ENCODE measurements at regions not wholly inside any gene's neighbourhood (a gene's known extent, or its start where the extent isn't known, plus 50 kb on each side); places are given as distances from the start of the nearest gene placed in this dataset.
"Not testable (repeated sequence)": the region's sequence is repeated elsewhere in the genome, so short reads cannot be mapped to it uniquely, and the experiment has no call there.

DNA sequence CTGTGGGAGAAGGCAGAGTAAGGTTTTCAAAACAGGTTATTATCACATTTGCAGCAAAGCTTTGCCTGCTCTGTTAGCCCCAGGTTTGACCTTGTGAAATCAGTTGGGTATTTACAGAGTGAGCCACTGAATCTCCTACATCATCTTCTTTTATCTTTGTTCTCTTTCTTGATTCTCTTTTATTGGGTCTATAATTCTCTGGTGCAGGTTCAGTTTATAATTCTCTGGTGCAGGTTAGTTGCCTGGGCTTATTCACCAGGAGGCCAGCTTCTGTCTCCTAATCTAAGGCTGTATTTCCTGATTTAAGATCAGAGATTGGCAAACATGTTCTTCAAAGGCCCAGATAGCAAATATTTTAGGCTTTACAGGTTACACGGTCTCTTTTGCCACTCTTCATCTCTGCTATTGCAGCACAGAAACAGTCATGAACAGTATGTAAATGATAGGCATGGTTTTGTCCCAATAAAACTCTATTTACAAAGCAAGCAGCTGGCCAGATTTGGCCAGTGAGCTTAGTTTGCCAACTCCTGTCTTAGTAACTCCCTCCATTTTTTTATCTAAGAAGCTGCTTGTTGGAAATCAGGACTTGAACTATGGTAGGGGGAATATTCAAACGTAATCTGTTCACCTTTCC, 205.0 kb upstream of the RIMS1 start:
- Mint-ChIP-seq H3K4me3 (no peak overlapping the region), H3K27ac (no peak overlapping the region), H3K4me1 (no peaks in the 10 kb centered on the region), H3K36me3 (no peaks in the 10 kb centered on the region), H3K9me3 (peaks cover 6% of the 10 kb centered on the region)
- ATAC-seq (no peak), DNase-seq (ENCODE audit: low spot score in 2 of 2) (no peak)

DNA sequence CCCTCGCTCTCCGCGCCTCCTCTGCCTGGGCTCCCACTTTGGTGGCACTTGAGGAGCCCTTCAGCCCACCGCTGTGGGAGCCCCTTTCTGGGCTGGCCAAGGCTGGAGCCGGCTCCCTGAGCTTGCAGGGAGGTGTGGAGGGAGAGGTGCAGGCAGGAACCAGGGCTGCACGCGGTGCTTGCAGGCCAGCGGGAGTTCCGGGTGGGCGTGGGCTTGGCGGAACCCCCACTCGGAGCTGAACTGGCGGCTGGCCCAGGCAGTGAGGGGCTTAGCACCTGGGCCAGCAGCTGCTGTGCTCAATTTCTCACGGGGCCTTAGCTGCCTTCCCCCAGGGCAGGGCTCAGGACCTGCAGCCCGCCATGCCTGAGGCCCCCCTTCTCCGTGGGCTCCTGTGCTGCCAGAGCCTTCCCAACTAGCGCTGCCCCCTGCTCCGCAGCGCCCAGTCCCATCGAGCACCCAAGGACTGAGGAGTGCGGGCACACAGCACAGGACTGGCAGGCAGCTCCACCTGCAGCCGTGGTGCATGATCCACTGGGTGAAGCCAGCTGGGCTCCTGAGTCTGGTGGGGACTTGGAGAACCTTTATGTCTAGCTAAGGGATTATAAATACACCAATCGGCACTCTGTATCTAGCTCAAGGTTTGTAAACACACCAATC, 200.2 kb upstream of the RIMS1 start:
- not testable (repeated sequence) for H3K27ac Mint-ChIP-seq, H3K4me1 Mint-ChIP-seq

DNA sequence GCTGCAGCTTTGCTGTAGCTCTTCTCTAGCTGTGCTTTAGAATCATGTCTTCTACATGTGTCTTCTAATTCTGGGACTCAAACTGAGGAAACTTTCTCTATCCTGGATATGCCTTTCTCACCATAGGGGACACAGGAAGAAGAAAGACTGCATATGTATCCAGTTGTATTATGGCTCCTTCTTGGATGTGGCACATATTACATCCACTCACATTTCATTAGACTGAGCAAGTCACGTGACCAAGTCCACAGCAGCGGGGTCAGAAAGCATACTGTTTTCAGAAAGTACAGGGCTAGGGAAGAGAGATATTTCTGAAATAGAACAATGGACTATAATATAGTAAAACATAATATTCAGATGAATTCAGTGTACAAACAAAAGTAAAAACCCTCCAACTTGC, 187.6 kb upstream of the RIMS1 start:
- ATAC-seq (no peak), DNase-seq (ENCODE audit: low spot score in 2 of 2) (no peak)
- no peak overlapping the region for H3K4me3 Mint-ChIP-seq
- no peak overlapping the region for H3K27ac Mint-ChIP-seq
- H3K4me1 Mint-ChIP-seq: no peaks in the 10 kb centered on the region
- peaks cover 3% of the 10 kb centered on the region for H3K9me3 Mint-ChIP-seq
- H3K36me3 Mint-ChIP-seq: no peaks in the 10 kb centered on the region

More for the DNA sequence above, 200.2 kb upstream of the RIMS1 start:
- H3K4me3 Mint-ChIP-seq; DNase-seq (ENCODE audit: low spot score in 2 of 2); H3K9me3 Mint-ChIP-seq; ATAC-seq; H3K36me3 Mint-ChIP-seq: not testable (repeated sequence)

DNA sequence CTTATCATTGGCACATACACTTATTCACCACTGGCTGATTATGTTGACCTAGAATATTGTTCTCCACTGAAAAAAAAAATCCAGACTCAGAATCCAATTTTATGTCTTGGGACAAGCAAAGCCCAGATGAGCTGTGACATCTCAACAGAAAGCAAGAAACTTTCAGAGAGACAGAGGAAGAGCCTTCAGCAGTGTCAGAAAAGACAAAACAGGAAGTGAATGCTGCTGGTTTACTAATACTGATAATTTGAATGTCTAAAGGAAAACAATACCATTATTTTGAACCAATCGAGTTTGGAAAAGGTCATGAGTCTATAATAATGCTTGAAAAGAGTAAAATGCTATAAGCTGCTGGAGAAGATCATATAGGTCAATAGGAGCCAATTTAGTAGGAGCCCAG, 179.8 kb upstream of the RIMS1 start:
- H3K4me3 Mint-ChIP-seq: no peak overlapping the region
- no peak for ATAC-seq
- no peak overlapping the region for H3K27ac Mint-ChIP-seq
- H3K4me1 Mint-ChIP-seq: no peaks in the 10 kb centered on the region
- H3K9me3 Mint-ChIP-seq: peaks cover 8% of the 10 kb centered on the region
- no peaks in the 10 kb centered on the region for H3K36me3 Mint-ChIP-seq
- no peak for DNase-seq (ENCODE audit: low spot score in 2 of 2)

DNA sequence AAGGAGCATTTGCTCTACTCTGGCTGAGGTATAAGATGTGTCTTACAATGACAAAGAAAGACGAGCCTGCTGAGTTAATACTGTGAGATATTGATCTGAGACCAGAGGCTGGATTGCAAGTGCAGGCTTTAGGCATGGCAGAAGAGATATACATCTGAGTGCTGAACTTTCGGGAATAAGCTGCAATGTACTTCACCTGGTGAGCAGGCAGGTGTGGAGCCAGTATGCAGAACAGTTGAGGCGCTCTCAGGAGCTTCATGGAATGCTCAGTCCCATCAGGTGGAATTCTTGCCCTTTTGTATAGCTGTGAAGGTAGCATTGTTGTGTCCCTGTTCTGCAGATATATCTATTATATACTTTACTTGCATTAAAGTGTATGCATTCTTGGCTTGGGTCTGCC, 179.3 kb upstream of the RIMS1 start:
- H3K9me3 Mint-ChIP-seq: peaks cover 8% of the 10 kb centered on the region
- H3K4me3 Mint-ChIP-seq: no peak overlapping the region
- H3K4me1 Mint-ChIP-seq: no peaks in the 10 kb centered on the region
- peak; percentile 24 for ATAC-seq
- H3K27ac Mint-ChIP-seq: no peak overlapping the region
- DNase-seq (ENCODE audit: low spot score in 2 of 2): no peak
- H3K36me3 Mint-ChIP-seq: no peaks in the 10 kb centered on the region

DNA sequence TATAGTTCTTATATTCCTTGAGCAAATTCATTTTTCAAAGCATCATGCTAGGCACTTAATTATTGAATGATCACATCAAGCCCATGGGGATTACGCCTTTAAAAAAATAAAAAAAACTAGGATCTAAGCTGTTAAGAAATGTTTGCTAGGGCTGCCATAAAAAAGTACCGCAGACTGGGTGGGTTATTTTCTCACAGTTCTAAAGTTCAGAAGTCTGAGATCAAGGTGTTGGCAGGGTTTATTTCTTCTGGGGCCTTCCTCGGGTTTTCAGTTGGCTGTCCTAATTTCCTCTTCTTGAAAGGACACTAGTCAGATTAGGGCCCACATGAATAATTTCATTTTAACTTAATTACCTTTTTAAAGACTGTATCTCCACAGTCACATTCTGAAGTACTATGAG, 165.6 kb upstream of the RIMS1 start:
- Mint-ChIP-seq H3K27ac (no peak overlapping the region), H3K36me3 (no peaks in the 10 kb centered on the region), H3K9me3 (peaks cover under 1% of the 10 kb centered on the region), H3K4me3 (no peak overlapping the region), H3K4me1 (no peaks in the 10 kb centered on the region)
- DNase-seq (ENCODE audit: low spot score in 2 of 2): no peak
- no peak for ATAC-seq

DNA sequence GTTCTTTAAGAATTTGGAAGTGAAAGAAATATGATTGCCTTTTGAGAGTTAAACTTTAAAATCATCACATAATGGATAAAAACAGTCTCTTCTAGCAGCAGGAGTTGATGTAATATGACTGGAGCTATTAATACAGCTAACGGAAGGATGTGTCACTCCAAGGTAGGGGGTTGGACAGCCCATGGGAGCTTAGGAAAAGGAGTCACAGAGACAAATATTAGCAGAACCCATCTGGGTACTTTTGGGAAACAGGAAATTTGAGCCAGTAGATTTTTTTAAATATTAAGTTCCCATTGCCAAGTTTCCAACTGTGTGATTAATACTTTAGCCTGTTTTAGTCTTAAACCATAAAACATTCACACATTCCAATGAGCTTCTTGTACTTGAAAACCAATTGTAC, 164.7 kb upstream of the RIMS1 start:
- no peak for DNase-seq (ENCODE audit: low spot score in 2 of 2)
- ATAC-seq: no peak
- Mint-ChIP-seq H3K27ac (no peak overlapping the region), H3K9me3 (peaks cover 4% of the 10 kb centered on the region), H3K36me3 (no peaks in the 10 kb centered on the region), H3K4me3 (no peak overlapping the region), H3K4me1 (no peaks in the 10 kb centered on the region)

DNA sequence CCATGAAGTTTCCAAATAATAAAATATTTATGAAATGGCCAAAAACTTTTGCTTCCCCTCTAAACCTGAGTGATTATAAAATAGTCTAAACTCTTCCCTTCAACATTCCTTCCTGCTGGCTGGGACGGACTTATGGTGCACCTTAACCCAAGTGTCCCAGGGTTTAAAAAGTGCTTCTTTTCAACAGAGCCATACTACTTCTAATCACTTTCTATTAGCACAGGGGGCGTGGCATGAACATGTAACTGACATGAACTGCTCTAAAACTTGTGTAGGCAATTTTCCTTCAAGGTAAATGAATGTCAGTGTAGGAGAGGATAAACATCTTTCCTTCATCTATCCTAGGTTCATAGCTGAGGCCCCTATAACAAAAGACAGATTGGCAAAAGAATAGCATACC, 163.6 kb upstream of the RIMS1 start:
- Mint-ChIP-seq H3K27ac (no peak overlapping the region), H3K4me1 (no peaks in the 10 kb centered on the region), H3K9me3 (peaks cover 4% of the 10 kb centered on the region), H3K4me3 (no peak overlapping the region), H3K36me3 (no peaks in the 10 kb centered on the region)
- no peak for ATAC-seq
- DNase-seq (ENCODE audit: low spot score in 2 of 2): no peak

DNA sequence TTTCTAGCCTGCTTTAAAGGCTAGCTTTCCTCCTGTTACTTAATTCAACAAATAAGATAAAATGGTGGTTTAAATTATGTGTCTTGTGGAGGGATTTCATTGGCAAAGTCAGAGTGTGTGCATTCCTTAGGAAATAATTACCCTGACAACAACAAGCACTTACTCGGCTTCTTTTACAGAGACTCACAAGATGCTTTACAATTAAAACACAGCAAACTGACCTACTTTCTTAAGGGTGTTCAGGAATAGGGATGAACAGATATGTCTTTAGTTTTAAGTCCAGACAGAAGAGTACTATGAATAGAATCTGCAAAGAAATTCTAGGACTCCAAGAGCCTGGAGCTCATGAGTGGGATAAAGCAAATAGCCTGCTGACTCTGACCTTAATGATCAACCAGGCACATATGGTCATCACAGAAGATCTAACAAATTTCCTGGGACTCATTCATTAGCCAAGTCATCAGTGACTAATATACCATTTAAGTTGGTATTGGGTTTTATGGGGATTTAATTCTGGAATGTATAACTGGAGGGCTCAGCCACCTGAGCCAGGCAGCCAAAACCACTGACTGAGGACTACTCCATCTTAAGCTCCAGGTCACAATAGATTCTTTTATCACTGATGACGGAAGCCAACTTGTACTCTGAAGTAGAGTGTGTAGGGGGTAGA, 161.8 kb upstream of the RIMS1 start:
- H3K4me3 Mint-ChIP-seq: no peak overlapping the region
- H3K9me3 Mint-ChIP-seq: peaks cover 4% of the 10 kb centered on the region
- no peaks in the 10 kb centered on the region for H3K36me3 Mint-ChIP-seq
- ATAC-seq (no peak), DNase-seq (ENCODE audit: low spot score in 2 of 2) (no peak)
- H3K4me1 Mint-ChIP-seq: no peaks in the 10 kb centered on the region
- H3K27ac Mint-ChIP-seq: no peak overlapping the region

DNA sequence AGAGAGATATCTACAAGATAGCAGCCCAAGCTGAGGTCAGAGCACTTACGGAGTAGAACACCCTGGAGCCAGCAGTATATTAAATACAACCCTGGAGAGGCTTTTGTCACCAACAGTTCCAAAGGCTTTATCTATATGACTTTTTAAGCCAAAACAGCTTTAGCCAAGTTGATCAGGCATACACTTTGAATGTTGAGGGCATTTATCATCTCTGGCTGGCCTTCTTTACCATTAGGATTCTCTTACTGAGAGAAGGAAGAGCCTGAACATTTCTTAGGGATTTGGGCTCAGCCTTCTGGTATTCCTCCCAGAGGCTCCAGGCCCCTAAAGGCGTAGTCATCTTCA, 161.3 kb upstream of the RIMS1 start:
- DNase-seq (ENCODE audit: low spot score in 2 of 2) (no peak), ATAC-seq (no peak)
- Mint-ChIP-seq H3K4me3 (no peak overlapping the region), H3K4me1 (no peaks in the 10 kb centered on the region), H3K9me3 (peaks cover 4% of the 10 kb centered on the region), H3K36me3 (no peaks in the 10 kb centered on the region), H3K27ac (no peak overlapping the region)

DNA sequence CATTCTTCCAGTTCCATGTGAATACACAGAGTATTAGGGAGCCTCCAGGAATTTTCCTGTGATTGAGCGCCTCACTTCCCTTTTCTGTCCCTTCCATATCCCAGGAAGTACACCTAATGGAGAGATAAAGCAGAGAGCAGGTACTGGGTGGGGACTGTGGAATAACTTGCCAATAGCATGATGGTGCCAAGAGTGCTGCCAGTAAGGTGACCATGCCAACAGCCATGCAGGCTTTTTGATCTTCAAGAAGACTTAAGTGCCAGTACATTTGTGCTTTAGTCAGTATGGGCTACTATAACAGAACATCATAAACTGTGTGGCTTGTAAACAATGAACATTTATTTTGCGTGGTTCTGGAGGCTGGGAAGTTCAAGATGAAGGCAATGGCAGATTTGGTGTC, 160.2 kb upstream of the RIMS1 start:
- Mint-ChIP-seq H3K9me3 (peaks cover 4% of the 10 kb centered on the region), H3K36me3 (no peaks in the 10 kb centered on the region), H3K27ac (no peak overlapping the region), H3K4me3 (no peak overlapping the region), H3K4me1 (no peaks in the 10 kb centered on the region)
- DNase-seq (ENCODE audit: low spot score in 2 of 2) (no peak), ATAC-seq (no peak)

DNA sequence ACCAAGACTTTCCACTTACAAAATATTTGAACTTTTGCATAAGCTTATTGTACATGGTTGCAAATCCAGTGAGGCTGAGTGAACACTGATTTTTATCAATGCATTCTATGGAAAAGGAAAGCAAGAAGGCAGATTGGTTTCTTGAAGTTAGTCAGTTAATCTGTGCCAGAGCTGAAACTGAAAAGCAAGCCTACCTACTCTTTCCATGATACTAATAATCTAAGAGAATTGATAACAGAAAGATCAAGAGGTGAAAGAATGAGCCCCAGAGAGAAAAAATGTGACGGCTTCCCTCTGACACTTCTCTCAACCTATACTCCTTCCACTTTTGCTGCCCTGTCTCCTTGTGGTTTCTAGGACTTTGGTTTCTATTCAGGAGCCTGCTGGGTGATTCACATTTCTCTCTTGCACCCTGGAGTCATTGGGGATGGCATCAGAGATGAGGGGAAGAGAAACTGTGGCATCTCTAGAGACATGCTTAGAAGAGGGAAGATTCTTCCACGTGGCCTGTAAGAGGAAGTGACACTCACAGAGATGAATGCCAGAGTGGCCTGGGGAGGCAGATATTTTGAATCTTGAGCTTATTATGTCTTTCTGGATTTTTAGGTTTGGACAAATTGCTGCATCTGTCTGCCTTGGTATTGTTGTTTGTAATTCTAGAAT, 158.6 kb upstream of the RIMS1 start:
- Mint-ChIP-seq H3K4me1 (no peaks in the 10 kb centered on the region), H3K36me3 (no peaks in the 10 kb centered on the region), H3K27ac (no peak overlapping the region), H3K4me3 (no peak overlapping the region), H3K9me3 (peaks cover 4% of the 10 kb centered on the region)
- ATAC-seq: no peak
- no peak for DNase-seq (ENCODE audit: low spot score in 2 of 2)

DNA sequence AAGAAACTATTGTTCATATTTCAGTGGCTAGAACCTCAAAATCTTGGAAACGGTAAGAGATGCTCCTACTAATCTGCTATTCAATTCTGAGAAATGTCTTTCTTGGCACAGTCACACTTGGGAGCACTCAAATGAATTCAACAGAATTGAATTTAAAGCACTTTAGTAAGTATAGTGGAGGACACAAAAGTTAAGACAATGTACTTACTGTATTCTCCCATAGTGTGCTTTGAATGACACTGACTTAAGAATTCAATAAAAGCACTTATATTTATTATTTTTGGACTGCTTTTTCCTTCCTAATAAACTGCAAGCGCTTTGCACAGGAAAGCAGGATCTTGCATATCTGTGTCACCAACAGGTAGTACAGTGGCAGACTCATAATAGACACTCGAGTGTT, 156.1 kb upstream of the RIMS1 start:
- DNase-seq (ENCODE audit: low spot score in 2 of 2) (no peak), ATAC-seq (no peak)
- Mint-ChIP-seq H3K9me3 (peaks cover 4% of the 10 kb centered on the region), H3K27ac (no peak overlapping the region), H3K4me3 (no peak overlapping the region), H3K4me1 (no peaks in the 10 kb centered on the region), H3K36me3 (no peaks in the 10 kb centered on the region)

DNA sequence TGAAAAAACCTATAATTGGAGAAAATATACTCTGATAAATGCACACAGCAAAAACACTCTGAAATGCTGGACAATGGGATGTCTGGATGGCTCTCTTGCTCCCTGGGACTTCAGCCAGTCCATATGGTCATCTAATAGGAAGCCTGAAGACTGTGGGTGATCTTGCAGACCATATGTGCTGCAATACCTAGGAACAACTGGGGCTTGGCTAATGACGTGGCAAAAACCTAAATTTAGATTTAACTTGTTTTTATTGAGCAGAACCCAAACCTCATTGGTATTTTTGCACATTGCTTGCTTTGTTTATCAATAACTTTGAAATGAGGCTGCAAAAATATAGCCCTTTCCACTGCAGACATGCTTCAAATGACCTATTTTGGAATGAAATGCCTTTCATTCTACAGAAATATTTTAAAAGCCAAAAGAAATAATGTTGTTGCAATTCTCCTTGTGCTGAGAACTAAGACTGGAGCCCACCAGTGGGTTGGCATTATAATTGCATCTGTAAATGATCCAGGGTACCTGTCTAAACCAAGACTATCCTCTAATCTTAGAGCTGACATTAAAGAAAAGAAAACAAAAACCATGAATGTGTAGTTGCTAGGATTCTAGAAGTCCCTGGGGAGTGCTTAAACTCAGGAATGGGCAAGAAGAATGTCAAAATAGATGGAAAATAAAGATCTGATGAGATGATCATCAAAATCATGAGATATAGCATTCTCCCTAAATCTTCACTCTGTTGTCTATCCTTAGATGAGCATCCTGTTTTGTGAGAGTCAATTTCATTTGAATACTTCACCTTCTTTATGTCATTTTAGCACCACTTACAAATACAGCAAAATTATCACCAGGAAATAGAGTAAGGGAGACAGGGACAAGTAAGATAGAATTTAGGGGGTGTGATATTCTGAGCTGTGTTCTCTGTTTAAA, 152.1 kb upstream of the RIMS1 start:
- Mint-ChIP-seq H3K9me3 (no peaks in the 10 kb centered on the region), H3K36me3 (no peaks in the 10 kb centered on the region), H3K27ac (no peak overlapping the region), H3K4me1 (no peaks in the 10 kb centered on the region), H3K4me3 (no peak overlapping the region)
- no peak for ATAC-seq
- DNase-seq (ENCODE audit: low spot score in 2 of 2): no peak

DNA sequence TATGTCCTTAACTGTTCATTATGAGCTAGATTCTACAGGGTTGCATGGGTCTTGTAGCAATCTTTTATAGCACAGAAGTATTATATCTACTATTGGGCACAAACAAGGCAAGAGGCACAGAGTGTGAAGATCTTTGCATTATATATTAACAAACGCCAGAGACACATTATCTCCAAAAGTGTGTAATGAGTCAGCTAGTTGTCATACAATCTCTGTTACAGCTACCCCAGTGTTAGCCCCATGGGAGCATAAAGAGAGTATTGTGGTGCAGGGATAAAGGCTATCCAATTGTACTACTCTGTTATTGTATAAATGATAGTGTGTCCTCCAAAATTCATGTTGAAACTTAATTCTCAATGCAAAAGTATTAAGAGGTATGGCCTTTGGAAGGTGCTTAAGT, 148.4 kb upstream of the RIMS1 start:
- no peak for ATAC-seq
- Mint-ChIP-seq H3K4me1 (no peaks in the 10 kb centered on the region), H3K9me3 (peaks cover 4% of the 10 kb centered on the region), H3K27ac (no peak overlapping the region), H3K36me3 (no peaks in the 10 kb centered on the region), H3K4me3 (no peak overlapping the region)
- DNase-seq (ENCODE audit: low spot score in 2 of 2): no peak
